Transverse colon (tissue), 4 donors: ENCODE measurements at regions not wholly inside any gene's neighbourhood (a gene's known extent, or its start where the extent isn't known, plus 50 kb on each side); places are given as distances from the start of the nearest gene placed in this dataset.
A peak's percentile ranks its signal among the peaks of the same experiment; 100 is the strongest.

ENCODE experiments used
- DNase-seq: peaks from one replicate; pipeline ENCODE4 v3.0.0-alpha.2; 2019
- H3K27ac ChIP-seq, 4 donors: fragments of 200-600 bp; sonication (generic); 2 replicates each; pipeline ENCODE4 v1.5.1; 2016 to 2018; ENCODE audit warnings: inconsistent platforms in 4 of 4
- H3K27me3 ChIP-seq: fragments of 200-600 bp; sonication (generic); 2 replicates; pipeline ENCODE4 v1.5.1; 2017; ENCODE audit warnings: inconsistent platforms
- H3K36me3 ChIP-seq, 4 donors: fragments of 200-600 bp; sonication (generic); 2 replicates each; pipeline ENCODE4 v1.5.1; 2017 to 2019; ENCODE audit warnings: inconsistent platforms in 4 of 4
- H3K4me1 ChIP-seq, 4 donors: fragments of 200-600 bp; sonication (generic); 2 replicates each; pipeline ENCODE4 v1.5.1; 2017 to 2020; ENCODE audit warnings: inconsistent platforms in 4 of 4
- H3K4me3 ChIP-seq, 4 donors: fragments of 200-600 bp; sonication (generic); 1 replicate in 1 of 4; 2 replicates in 3 of 4; pipeline versions ENCODE4 v1.5.1 to v1.6.1; 2017 to 2019; ENCODE audit warnings: inconsistent platforms in 4 of 4
- H3K9me3 ChIP-seq, 2 donors: fragments of 200-600 bp; sonication (generic); 2 replicates each; pipeline ENCODE4 v1.5.1; 2017 to 2019; ENCODE audit warnings: inconsistent platforms in 2 of 2
- CTCF ChIP-seq, 5 experiments: fragments of 200-600 bp in 3 of 5; fragments of 450-650 bp in 2 of 5; sonication (generic) in 3 of 5; IDR thresholded peaks; 1 replicate in 2 of 5; 2 replicates in 3 of 5; pipeline ENCODE4 v1.5.1; 2016 to 2017; ENCODE audit warnings: antibody characterized with exemption in 5 of 5, inconsistent platforms in 3 of 5, mild to moderate bottlenecking in 2 of 5, moderate library complexity in 1 of 5
- EP300 ChIP-seq: sonication (generic); formaldehyde crosslinking; IDR thresholded peaks from one replicate; pipeline ENCODE4 v1.6.1; 2017; ENCODE audit warnings: antibody characterized with exemption, low read depth
- POLR2A ChIP-seq: fragments of 450-650 bp; IDR thresholded peaks from one replicate; pipeline ENCODE4 v1.6.1; 2016; ENCODE audit warnings: antibody characterized with exemption, mild to moderate bottlenecking, moderate library complexity
- POLR2AphosphoS5 ChIP-seq, 3 donors: sonication (generic); formaldehyde crosslinking; IDR thresholded peaks; one replicate each; pipeline ENCODE4 v1.6.1; 2016; ENCODE audit warnings: antibody characterized with exemption in 3 of 3
- WGBS, 2 donors: methylation state at CpG; one replicate each; pipeline ENCODE4 v1.1.5; 2018; ENCODE audit warnings: low coverage in 1 of 2; 5-methylcytosine and 5-hydroxymethylcytosine counted together
- in situ Hi-C, 4 donors: fragments of 200-750 bp; cut with MboI; loops; one replicate each; pipeline versions ENCODE4 v1.15.0 to v1.15.1; 2017; ENCODE audit warnings: low sequenced_read_pairs in 3 of 4, low pct_ligation_motif_present in 1 of 4, low pct_unique_long_range_greater_than_20kb in 1 of 4
- intact Hi-C: fragments of 100-400 bp; cut with DNase I; formaldehyde crosslinking; loops from one replicate; pipeline ENCODE4 v1.15.1; 2023; ENCODE audit warnings: low total_unique reads

DNA sequence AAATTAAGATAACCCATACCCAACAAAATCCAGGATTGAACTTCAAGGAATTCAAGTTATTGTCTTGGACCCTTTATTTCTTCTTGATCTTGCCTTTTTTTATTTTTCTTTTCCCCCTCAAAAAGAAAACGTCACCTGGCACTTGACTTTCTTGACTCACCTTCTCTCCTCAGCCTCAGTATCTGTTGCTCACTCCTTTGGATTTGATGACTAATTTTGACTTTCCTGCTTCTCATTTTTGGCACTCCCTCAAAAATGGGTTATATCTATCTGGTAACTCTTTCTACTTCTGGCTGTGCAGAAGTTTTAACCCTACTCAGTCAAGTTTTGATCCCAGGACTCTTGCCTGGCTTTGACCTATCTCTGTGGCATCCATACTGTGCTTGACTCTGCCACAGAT is 66.6 kb upstream of the SPATA31D4 start:
- intact Hi-C loops, result no loop called here
- Histone ChIP-seq H3K4me1 (no peaks in the 10 kb centered on the region), H3K27ac (no peak overlapping the region), H3K27me3 (no peaks in the 10 kb centered on the region), H3K36me3 (no peaks in the 10 kb centered on the region), H3K4me3 (no peak overlapping the region), H3K9me3 (no peaks in the 10 kb centered on the region)
- in situ Hi-C loops, result loop anchor here in 1 of 4 donors (25.0 kb wide), 1 partner anchor 751 kb away; no protein-coding TSS in a partner anchor
- DNase-seq, result no peak
- WGBS, 2 donors, result 44 to 55% methylated on average over 1 of the region's 1 CpG
- TF ChIP-seq CTCF (IDR thresholded peaks at IDR 0.05) (no peak), EP300 (no peak), POLR2A (no peak), POLR2AphosphoS5 (IDR thresholded peaks at IDR 0.05) (no peak)

DNA sequence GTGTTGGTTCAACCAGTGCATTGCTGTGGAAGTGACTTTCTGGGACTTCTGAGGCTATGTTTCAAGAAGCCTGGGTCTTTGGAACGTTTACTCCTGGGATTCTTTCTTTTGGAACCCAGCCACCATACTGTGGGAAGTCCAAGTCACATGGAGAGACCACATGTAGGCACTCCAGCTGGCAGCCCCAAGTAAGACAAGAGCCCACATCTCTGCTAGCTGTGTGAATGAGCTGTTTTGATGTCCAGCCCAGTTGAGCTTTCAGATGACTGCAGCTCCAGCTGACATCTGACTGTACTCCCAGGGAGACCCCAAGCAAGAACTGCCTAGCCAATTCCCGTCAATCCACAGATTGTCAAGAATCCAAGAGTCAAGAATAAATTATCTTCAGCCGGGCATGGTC is 60.1 kb upstream of the SPATA31D4 start:
- no peak overlapping the region for H3K4me3 ChIP-seq
- intact Hi-C loops (no loop called here), in situ Hi-C loops (loop anchor here in 1 of 4 donors (25.0 kb wide), 1 partner anchor 744 kb away; no protein-coding TSS in a partner anchor)
- TF ChIP-seq CTCF (IDR thresholded peaks at IDR 0.05) (no peak), POLR2A (no peak), POLR2AphosphoS5 (IDR thresholded peaks at IDR 0.05) (no peak), EP300 (no peak)
- DNase-seq, result no peak
- H3K27me3 ChIP-seq, result no peaks in the 10 kb centered on the region
- no peaks in the 10 kb centered on the region for H3K9me3 ChIP-seq
- 70 to 79% methylated on average over 2 to 3 of the region's 3 CpGs for WGBS, 2 donors
- no peaks in the 10 kb centered on the region for H3K36me3 ChIP-seq
- no peaks in the 10 kb centered on the region for H3K4me1 ChIP-seq
- H3K27ac ChIP-seq, result no peak overlapping the region

DNA sequence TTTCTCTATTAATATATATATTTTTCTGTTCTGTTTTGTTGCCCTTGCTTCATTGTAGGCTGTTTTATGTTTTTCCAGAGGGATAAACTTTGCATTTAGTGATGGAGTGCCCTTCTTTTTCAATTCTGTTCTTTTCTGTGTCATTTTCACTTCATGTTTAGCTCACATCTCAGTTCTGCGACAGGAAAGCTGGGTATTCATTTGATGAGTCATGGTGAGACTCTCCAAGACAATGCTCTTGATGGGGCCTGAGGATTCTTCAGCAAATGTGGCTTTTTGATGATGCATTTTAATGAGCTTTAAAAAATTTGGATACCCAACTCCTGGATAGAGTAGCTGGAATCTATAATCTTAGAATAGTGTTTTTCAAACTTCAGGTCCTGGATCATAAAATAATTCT is 56.5 kb upstream of the SPATA31D4 start:
- TF ChIP-seq CTCF (IDR thresholded peaks at IDR 0.05) (no peak), POLR2AphosphoS5 (IDR thresholded peaks at IDR 0.05) (no peak), POLR2A (no peak), EP300 (no peak)
- no peak for DNase-seq

DNA sequence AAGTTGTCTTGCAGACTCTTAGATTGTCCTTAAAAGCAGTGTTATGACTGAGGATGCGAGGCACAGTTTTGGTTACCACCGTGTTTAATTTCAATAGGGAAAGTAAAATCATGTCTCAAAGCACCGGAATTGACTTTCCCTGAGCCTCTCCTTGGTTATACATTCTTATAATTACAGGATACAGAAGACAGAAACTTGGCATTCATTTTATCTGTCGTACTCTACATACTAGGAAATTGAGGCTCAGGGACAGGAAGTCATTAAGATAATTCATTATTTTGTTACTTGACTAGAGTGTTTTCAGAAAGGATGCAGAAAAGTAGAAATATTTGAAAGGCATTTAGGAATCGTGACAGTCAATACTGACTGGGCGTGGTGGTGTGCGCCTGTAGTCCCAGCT is 54.0 kb upstream of the SPATA31D4 start:
- intact Hi-C loops (no loop called here), in situ Hi-C loops (loop anchor here in 1 of 4 donors (25.0 kb wide), 1 partner anchor 738 kb away; no protein-coding TSS in a partner anchor)
- no peaks in the 10 kb centered on the region for H3K9me3 ChIP-seq
- no peak for TF ChIP-seq CTCF (IDR thresholded peaks at IDR 0.05)
- TF ChIP-seq POLR2AphosphoS5 (IDR thresholded peaks at IDR 0.05), result no peak
- no peak for TF ChIP-seq POLR2A
- no peak for TF ChIP-seq EP300
- H3K4me1 ChIP-seq, result peaks cover 0 to 34% (median 15%) of the 10 kb centered on the region in 4 donors
- H3K27ac ChIP-seq, result peak overlapping the region; percentile 39 to 80 (median 56)
- WGBS, 2 donors, result 70 to 83% methylated on average over 7 of the region's 7 CpGs
- no peaks in the 10 kb centered on the region for H3K27me3 ChIP-seq
- H3K4me3 ChIP-seq, result no peak overlapping the region
- DNase-seq, result no peak
- no peaks in the 10 kb centered on the region for H3K36me3 ChIP-seq

More for the DNA sequence above, 56.5 kb upstream of the SPATA31D4 start:
- H3K4me1 ChIP-seq, result peaks cover 0 to 18% (median 9%) of the 10 kb centered on the region in 4 donors
- H3K36me3 ChIP-seq, result no peaks in the 10 kb centered on the region
- in situ Hi-C loops, result loop anchor here in 1 of 4 donors (25.0 kb wide), 1 partner anchor 741 kb away; no protein-coding TSS in a partner anchor
- intact Hi-C loops, result no loop called here
- 54 to 63% methylated on average over 1 of the region's 1 CpG for WGBS, 2 donors
- H3K27me3 ChIP-seq, result no peaks in the 10 kb centered on the region
- no peak overlapping the region for H3K27ac ChIP-seq
- no peaks in the 10 kb centered on the region for H3K9me3 ChIP-seq
- H3K4me3 ChIP-seq, result no peak overlapping the region
